HG03097 (cell line): ENCODE measurements at regions not wholly inside any gene's neighbourhood (a gene's known extent, or its start where the extent isn't known, plus 50 kb on each side); places are given as distances from the start of the nearest gene placed in this dataset.

Experiments
- ATAC-seq: cut with Tn5 transposase; IDR thresholded peaks from one replicate; pipeline ENCODE4 v1.9.1; 2021; ENCODE audit not compliant: unreplicated experiment, low FRiP score

GRCh38 chr10:24086296-24087086 lies 122.4 kb upstream of the KIAA1217 start:
- no peak for ATAC-seq

- ATAC-seq, result no peak
Measured at GRCh38 chr10:24091256-24091655, 117.7 kb upstream of the KIAA1217 start.

- ATAC-seq, result no peak
Measured at GRCh38 chr10:24096281-24096680, 112.7 kb upstream of the KIAA1217 start.

GRCh38 chr10:24097751-24098207 lies 111.2 kb upstream of the KIAA1217 start:
- no peak for ATAC-seq

GRCh38 chr10:24104895-24105294 lies 104.0 kb upstream of the KIAA1217 start:
- no peak for ATAC-seq

GRCh38 chr10:24113901-24114300 lies 95.0 kb upstream of the KIAA1217 start:
- no peak for ATAC-seq

GRCh38 chr10:24114556-24114955 lies 94.4 kb upstream of the KIAA1217 start:
- ATAC-seq, result no peak

GRCh38 chr10:24115403-24115802 lies 93.5 kb upstream of the KIAA1217 start:
- ATAC-seq, result no peak

- no peak for ATAC-seq
Measured at GRCh38 chr10:24118246-24118645, 90.7 kb upstream of the KIAA1217 start.

GRCh38 chr10:24119896-24120295 lies 89.0 kb upstream of the KIAA1217 start:
- ATAC-seq, result no peak

- ATAC-seq, result no peak
Measured at GRCh38 chr10:24120646-24121045, 88.3 kb upstream of the KIAA1217 start.

- ATAC-seq, result no peak
Measured at GRCh38 chr10:24127516-24127915, 81.4 kb upstream of the KIAA1217 start.

GRCh38 chr10:24128066-24128730 lies 80.7 kb upstream of the KIAA1217 start:
- ATAC-seq, result no peak

- ATAC-seq, result no peak
Measured at GRCh38 chr10:24132741-24133140, 76.2 kb upstream of the KIAA1217 start.

GRCh38 chr10:24133835-24134234 lies 75.1 kb upstream of the KIAA1217 start:
- no peak for ATAC-seq

GRCh38 chr10:24136070-24136469 lies 72.9 kb upstream of the KIAA1217 start:
- no peak for ATAC-seq

GRCh38 chr10:24147321-24147720 lies 61.6 kb upstream of the KIAA1217 start:
- no peak for ATAC-seq

GRCh38 chr10:24149640-24150039 lies 59.3 kb upstream of the KIAA1217 start:
- ATAC-seq, result no peak

- ATAC-seq, result no peak
Measured at GRCh38 chr10:24150853-24151252, 58.1 kb upstream of the KIAA1217 start.

- no peak for ATAC-seq
Measured at GRCh38 chr10:24152270-24152669, 56.7 kb upstream of the KIAA1217 start.

GRCh38 chr10:24153031-24153430 lies 55.9 kb upstream of the KIAA1217 start:
- no peak for ATAC-seq

- ATAC-seq, result no peak
Measured at GRCh38 chr10:24153537-24153936, 55.4 kb upstream of the KIAA1217 start.
